DMS53 (cell line): ENCODE measurements at regions not wholly inside any gene's neighbourhood (a gene's known extent, or its start where the extent isn't known, plus 50 kb on each side); places are given as distances from the start of the nearest gene placed in this dataset.

Source experiments
- DNase-seq: peaks from one replicate; lab custom pipeline; 2025; lab: John Stamatoyannopoulos, UW

- DNase-seq: no peak
These were observed 464.6 kb upstream of the PKN2 start for GRCh38 chr1:88219521-88219920.

DNA sequence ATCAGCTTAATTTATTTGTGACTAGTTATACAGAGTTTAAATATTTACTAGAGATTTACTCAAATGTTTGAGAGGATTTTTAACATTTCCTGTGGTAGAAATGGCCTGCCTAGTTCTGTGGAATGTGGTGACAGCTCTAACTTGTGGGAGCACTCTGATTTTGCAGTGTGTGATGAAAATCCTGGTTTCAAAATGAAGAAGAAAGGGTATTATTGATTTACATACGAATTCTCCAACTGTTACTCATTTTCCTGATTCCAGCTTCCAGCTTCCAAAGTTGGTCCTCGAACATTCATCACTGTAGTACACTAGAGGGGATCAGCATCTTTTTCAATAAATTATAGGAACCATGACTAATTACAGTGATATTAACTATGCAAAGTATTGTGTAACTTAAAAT lies 462.7 kb upstream of the PKN2 start:
- DNase-seq: no peak

- DNase-seq: no peak
These were observed 459.2 kb upstream of the PKN2 start for GRCh38 chr1:88224906-88225305.

DNA sequence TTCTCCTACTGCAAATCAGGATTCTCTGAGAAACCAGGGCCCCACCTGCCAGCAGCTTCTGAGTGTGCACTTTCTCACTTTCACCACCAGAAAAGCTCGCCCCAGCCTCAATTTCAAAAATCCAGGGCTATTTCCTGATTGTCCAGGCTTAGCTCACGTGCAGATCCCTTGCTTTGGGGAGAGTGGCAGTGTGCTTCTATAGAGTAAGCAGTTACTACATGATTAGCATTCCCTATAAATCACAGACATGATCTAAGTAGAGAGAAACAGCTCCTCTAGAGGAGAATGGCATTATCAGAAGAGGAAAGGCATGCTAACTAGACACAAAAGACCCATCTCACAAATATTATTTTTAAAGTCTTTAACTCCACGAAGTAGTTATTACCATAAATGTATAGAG lies 456.0 kb upstream of the PKN2 start:
- peak; percentile 28 for DNase-seq

GRCh38 chr1:88230126-88230525 lies 453.9 kb upstream of the PKN2 start:
- no peak for DNase-seq

DNA sequence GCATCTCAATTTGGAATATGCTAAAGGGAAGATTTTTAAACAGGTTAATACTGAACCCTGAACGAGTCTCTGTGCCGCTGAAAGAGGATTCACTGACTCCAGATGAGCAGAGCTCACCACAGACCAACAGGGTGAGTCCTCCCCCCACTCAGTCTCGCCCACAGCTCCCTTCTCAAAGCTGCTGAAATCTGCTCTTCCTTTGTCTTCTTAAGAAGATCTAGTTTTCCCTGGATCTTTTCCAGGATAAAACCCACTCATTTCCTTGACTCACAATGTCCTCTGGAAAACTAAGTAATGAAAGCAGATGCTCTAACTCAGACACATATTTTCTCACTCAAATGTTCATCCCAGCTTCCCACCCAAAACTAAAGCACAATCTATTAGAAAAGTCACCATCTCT lies 447.0 kb upstream of the PKN2 start:
- no peak for DNase-seq

GRCh38 chr1:88239205-88239604 lies 444.9 kb upstream of the PKN2 start:
- no peak for DNase-seq

GRCh38 chr1:88247666-88248065 lies 436.4 kb upstream of the PKN2 start:
- no peak for DNase-seq

DNA sequence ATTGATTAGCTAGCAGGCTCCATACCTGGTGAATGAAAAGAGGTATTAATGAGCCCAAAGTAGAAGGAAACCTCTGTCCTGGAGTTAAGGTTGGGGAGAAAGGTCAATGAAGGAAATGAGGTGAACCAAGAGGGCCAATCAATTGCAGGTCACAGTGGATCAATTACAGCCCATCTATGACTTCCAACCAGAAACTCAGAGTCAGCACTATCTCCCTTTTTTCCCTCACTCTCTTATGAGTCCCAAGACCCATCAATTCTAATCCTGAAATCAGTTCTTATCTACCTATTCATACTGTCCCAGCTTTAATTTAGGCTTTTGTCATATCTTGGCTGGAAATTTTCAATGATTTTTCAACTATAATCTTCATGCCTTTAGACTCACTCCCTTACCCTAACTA lies 433.2 kb upstream of the PKN2 start:
- no peak for DNase-seq

DNA sequence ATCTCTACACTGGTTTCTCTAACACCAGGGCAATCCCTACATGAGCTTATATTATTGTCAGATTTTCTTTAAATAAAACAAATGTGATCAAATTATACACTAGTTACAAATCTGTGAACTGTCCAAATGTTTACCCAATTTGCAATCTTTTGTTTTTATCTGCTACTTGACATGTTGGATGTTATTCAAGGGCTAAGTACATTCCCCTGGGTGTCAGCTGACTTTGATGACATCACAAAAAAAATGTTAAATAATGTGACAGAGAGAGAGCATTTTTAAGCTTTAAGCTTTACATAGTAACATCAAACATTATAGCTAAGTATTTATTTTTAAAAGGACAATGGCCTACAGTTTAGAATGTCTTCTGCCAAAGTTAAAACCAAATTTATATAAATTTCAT lies 431.3 kb upstream of the PKN2 start:
- DNase-seq: no peak

DNA sequence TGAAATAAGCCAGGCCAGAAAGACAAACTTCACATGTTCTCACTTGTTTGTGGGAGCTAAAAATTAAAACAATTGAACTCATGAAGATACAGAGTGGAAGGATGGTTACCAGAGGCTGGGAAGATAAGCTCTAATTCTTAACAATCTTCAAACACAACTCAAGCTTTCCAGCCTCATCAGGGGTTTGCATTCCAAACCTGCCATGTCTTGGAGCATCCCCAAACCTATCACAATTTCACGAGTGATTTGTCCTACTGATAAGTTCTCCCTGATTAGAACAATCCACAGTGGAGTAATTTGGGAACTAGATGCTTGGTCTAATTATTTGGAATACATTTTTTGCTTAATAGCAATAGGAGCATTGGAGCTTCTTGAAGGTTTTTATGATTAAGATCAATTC lies 418.5 kb upstream of the PKN2 start:
- no peak for DNase-seq

DNA sequence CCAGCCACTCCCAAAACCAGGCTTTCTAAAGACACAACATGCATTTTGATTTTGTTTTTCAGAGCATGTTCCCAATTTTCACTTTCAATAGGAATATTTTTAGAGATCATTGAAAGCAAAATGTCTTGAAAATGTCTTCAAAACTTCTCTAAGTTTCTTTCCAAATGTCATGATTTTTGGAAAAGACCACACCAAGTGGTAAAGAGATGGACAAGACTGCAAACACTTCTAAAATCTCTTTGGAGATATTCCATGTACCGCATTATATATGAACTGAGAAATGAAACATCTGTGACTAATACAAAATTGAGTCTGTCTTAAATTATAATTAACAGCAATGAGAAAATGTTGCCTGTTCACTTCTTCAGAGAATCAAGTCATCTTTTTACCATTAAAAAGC lies 418.0 kb upstream of the PKN2 start:
- no peak for DNase-seq

DNA sequence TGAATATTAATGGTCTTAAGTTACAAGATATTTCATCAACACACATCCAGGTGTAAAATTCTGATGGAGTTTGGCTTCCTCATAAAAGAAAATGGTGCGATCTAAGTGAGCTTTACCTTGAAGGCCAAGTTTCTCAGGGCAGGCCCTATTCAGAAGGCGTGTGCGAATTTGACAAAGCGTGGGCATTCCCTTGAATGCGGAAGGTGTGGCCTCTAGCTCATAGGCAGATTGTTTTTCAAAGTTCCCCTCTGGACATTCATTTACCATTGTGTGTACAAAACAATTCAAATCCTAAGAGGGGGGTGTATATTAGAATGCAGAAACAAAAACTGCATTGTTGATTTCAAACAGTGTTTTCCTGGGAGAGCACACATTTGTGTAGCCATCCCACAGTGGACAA lies 411.9 kb upstream of the PKN2 start:
- DNase-seq: no peak

- no peak for DNase-seq
These were observed 409.6 kb upstream of the PKN2 start for GRCh38 chr1:88274431-88274830.

GRCh38 chr1:88275259-88275862 lies 408.7 kb upstream of the PKN2 start:
- no peak for DNase-seq

DNA sequence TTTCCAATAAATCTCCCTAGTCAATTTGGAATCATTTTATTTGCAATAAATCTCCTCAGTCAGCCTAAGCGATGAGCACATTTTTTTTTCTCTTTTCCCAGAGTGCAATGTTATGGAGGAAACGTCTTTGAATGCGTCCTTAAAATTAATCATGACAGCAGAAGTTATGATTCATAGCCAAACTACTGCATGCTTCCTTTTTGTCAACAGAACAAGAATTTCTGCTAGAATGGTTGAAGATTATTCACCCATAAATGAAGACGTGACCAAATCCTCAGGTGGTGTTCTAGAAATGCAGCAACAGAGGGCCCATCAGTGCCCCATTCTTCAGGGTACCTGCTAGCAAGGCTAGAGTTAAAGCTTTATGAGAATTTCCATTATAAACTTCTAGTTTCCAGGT lies 407.9 kb upstream of the PKN2 start:
- no peak for DNase-seq

DNA sequence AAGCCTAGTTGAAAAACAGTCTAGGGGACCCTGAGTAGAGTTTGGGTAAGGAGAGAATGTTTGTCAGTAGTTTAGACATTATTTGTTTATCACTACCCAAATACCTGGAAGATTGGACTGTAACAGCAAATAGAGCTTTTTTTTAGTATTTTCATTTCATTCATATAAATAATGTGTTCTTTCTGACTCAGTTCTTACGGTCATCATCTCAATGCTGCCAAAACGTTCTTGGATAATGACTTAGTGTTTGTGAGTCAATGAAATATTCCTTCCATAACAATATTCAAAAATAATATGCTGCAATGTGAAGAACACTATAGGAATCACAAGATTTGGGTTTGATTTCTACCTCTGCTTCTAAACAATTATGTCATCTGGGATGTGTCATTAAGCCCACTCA lies 400.0 kb upstream of the PKN2 start:
- no peak for DNase-seq

DNA sequence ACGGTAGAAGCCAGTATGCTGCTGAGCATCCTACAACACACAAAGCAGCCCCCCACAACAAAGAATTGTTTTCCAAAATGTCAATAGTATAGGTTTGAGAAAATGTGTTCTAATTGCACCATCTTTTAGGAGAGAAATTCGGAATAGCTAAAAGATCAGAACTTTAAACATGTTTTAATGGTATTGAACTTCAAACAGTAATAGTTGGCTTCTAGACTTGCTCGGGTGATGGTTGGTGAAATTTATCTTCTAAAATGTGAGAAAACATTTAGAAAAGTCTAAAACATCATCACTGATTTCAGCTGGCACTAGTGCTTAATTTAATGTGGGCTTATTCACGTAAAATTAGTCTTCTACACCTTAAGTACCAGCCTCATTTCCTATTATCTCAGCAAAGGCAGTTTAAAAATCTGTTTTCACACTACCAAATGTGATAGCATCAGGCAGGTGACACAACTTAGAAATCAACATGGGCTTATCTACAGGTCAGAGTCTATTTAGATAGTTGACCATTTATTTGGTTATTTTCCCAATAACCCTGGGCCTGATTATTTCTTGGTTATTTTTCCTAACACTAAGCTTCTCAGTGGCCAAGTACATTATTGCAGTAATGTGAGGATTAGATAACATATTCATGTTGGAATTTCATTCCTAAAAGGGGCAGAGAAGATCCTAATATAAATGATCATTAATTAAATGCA lies 399.3 kb upstream of the PKN2 start:
- DNase-seq: no peak

- no peak for DNase-seq
These were observed 397.4 kb upstream of the PKN2 start for GRCh38 chr1:88286716-88287115.

DNA sequence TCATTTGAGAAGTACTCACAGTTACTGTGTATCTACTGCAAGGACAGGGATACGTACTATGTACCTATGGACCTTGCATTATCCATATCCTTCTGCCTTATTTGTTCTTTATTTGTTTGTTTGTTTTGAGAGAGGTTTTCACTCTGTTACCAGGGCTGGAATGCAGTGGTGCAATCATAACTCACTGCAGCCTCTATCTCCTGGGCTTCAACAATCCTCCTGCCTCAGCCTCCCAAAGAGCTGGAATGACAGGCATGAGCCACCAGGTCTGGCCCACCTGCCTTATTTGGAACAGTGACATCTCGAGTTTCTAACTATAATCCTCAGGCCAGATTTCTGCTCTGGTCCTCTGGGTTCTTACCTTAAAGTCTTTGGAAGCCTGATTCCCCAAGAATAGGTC lies 395.5 kb upstream of the PKN2 start:
- DNase-seq: no peak

- DNase-seq: peak; percentile 69
These were observed 394.5 kb upstream of the PKN2 start for GRCh38 chr1:88289401-88290102.

DNA sequence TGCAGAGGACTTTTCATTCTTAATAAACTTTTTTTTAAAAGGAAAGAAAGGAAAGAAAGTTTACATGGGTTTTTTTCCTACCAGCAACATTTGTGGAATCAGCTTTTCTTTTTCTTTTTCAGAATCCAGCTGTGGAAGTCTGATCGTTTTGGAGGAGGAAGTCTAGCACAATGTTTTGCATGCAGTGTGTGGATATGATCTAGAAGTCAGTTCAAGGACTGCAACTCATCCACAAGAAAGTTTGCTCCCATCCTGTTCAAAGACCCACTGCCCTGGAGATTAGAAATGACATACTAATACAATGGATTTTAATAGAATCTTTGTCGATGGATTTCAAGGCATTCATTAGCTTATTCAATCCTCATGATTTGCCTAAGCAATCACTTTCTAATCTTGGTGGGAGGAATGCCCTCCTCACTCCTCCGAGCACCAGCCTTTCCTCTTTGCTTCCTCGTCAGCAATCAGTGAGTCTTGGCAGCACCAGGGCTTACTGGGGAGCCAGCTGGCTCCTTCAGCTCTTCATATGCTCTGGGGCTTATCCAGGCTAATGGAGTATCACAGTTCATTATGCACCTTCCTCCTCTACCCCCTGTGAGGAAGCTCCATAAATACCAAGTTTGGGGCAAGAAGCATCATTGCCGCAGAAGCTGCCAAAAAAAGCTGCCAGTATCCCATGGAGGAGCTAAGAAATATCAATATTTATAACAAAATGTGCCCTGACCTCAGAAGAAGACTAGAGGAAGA lies 392.3 kb upstream of the PKN2 start:
- no peak for DNase-seq

- no peak for DNase-seq
These were observed 390.3 kb upstream of the PKN2 start for GRCh38 chr1:88293691-88294190.
